Lung (tissue), 11 donors: ENCODE measurements at regions not wholly inside any gene's neighbourhood (a gene's known extent, or its start where the extent isn't known, plus 50 kb on each side); places are given as distances from the start of the nearest gene placed in this dataset.

Source experiments
- ATAC-seq: fragments of 200-7000 bp; cut with Tn5 transposase; one replicate; pipeline ENCODE4 v1.9.1; 2020; ENCODE audit warnings: moderate number of reproducible peaks; ENCODE audit not compliant: insufficient read depth, low FRiP score
- DNase-seq, 3 donors: peaks; one replicate each; pipeline ENCODE4 v3.0.0-alpha.2; 2013 to 2017
- H3K27ac ChIP-seq, 2 donors: one replicate each; pipeline ENCODE4 v1.5.1; 2013; ENCODE audit warnings: mild to moderate bottlenecking in 2 of 2, moderate library complexity in 2 of 2, control low read depth in 1 of 2, inconsistent platforms in 1 of 2, low read depth in 1 of 2, low read length in 1 of 2
- H3K27me3 ChIP-seq, 3 donors: one replicate each; pipeline ENCODE4 v1.5.1; 2013; ENCODE audit warnings: low read length in 2 of 3; ENCODE audit not compliant: control insufficient read depth in 3 of 3, insufficient read depth in 3 of 3
- H3K36me3 ChIP-seq, 4 donors: one replicate each; pipeline ENCODE4 v1.5.1; 2013; ENCODE audit warnings: low read length in 4 of 4, mild to moderate bottlenecking in 1 of 4, moderate library complexity in 1 of 4; ENCODE audit not compliant: control insufficient read depth in 4 of 4, insufficient read depth in 4 of 4
- H3K4me1 ChIP-seq, 5 donors: one replicate each; pipeline ENCODE4 v1.5.1; 2013; ENCODE audit warnings: low read length in 5 of 5, mild to moderate bottlenecking in 2 of 5, moderate library complexity in 1 of 5; ENCODE audit not compliant: control insufficient read depth in 5 of 5, insufficient read depth in 5 of 5
- H3K4me3 ChIP-seq: one replicate; pipeline ENCODE4 v1.5.1; 2013; ENCODE audit warnings: mild to moderate bottlenecking, control low read depth, moderate library complexity
- H3K9ac ChIP-seq, 2 donors: one replicate each; pipeline ENCODE4 v1.5.1; 2013; ENCODE audit warnings: low read length in 2 of 2, control low read depth in 1 of 2; ENCODE audit not compliant: insufficient read depth in 1 of 2
- H3K9me3 ChIP-seq, 4 donors: one replicate each; pipeline ENCODE4 v1.5.1; 2013; ENCODE audit warnings: low read length in 3 of 4, mild to moderate bottlenecking in 1 of 4, moderate library complexity in 1 of 4; ENCODE audit not compliant: control insufficient read depth in 4 of 4, insufficient read depth in 3 of 4
- CTCF ChIP-seq: IDR thresholded peaks from 2 replicates; pipeline ENCODE4 v1.5.1; 2012; ENCODE audit warnings: mild to moderate bottlenecking; ENCODE audit errors: control extremely low read depth, extremely low read depth
- WGBS, 2 donors: extraction: QIAGEN DNeasy Blood & Tissue Kit; methylation state at CpG; one replicate each; pipeline ENCODE4 v1.1.7; 2013; 5-methylcytosine and 5-hydroxymethylcytosine counted together
- donor health status: control.
- donor health status: control.
- donor health status: Bipolar disorder and iron deficiency.
- donor health status: healthy.
- donor health status: DM: yes; HTN: yes; CAD: no.

DNA sequence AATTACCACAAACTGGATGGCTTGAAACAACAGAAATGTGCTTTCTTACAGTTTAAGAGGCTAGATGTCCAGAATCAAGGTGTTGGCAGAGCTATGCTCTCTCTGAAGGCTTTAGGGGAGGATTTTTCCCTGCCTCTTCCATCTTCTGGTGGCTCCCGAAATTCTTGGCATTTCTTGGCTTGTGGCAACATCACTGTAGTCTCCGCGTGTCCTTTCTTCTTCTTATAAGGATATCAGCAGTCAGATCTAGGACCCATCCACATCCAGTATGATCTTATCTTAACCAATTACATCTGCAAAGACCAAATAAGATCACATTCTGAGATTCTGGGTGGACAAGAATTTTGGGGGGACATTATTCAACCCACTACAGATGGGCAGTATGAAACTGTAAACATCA, 119.2 kb upstream of the PMFBP1 start:
- H3K9me3 ChIP-seq, result no peaks in the 10 kb centered on the region
- H3K4me1 ChIP-seq, result no peaks in the 10 kb centered on the region
- no peak overlapping the region for H3K9ac ChIP-seq
- WGBS, 2 donors, result 85 to 87% methylated on average over 3 of the region's 3 CpGs
- H3K4me3 ChIP-seq, result no peak overlapping the region
- H3K36me3 ChIP-seq, result no peaks in the 10 kb centered on the region
- no peak for TF ChIP-seq CTCF
- H3K27ac ChIP-seq, result no peak overlapping the region
- no peaks in the 10 kb centered on the region for H3K27me3 ChIP-seq
- ATAC-seq (no peak), DNase-seq (no peak)

GRCh38 chr16:72287649-72288048, 115.7 kb upstream of the PMFBP1 start:
- Histone ChIP-seq H3K27ac (no peak overlapping the region), H3K4me3 (no peak overlapping the region), H3K9me3 (no peaks in the 10 kb centered on the region), H3K9ac (no peak overlapping the region), H3K4me1 (peaks cover 0 to 2% (median 0%) of the 10 kb centered on the region in 5 donors), H3K27me3 (no peaks in the 10 kb centered on the region), H3K36me3 (no peaks in the 10 kb centered on the region)
- DNase-seq (no peak), ATAC-seq (no peak)
- TF ChIP-seq CTCF, result no peak

DNA sequence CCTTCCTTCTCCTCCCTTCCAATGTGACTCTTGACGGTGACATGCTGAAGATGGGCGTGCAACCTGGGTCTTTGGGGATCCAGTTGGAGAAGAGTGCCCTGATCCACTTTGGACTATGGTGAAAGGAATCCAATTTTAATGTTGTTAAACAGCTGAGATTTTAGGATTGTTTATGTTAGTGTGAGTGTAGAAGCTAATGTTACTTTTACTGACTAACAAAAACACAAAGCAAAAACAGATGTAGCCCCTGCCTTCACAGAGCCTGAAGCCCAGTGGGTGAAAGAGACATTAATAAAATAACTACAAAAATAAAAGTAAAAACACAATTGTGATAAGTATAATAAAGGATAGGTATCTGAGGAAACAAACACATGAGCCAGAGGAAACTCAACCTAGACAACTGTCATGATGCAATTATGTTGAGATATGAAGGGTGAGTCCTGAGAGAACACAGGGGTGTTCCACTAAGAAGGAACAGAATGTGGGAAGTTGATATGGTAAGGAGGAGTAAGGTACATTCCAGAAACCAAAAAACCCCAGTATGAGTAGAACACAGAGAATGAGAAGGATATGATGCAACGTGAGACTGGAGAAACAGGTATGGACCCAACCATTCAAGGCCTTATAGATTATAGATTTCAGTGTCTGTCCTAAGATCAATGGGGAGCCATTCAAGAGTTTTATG, 115.1 kb upstream of the PMFBP1 start:
- 96% methylated on average over 3 of the region's 3 CpGs for WGBS, 2 donors
- no peak overlapping the region for H3K9ac ChIP-seq
- TF ChIP-seq CTCF, result no peak

DNA sequence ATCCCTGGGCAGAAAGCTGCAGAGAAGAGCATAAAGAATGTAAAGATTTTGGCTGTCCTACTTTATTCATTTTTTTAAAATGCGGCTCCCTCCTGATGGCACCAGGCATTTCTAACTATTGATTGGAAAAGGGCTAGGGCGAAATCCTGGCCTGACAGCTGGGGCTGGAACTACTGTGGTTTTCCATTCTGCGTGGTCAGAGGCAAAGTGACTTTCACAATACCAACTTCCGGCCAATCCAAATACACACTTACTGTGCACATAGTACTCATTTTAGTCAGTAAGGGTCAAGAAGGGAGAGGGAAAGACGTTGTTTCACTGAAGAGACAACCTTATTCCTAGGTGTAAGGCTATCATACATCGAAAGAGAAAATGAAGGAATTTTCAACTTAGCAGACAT, 113.8 kb upstream of the PMFBP1 start:
- H3K36me3 ChIP-seq, result no peaks in the 10 kb centered on the region
- WGBS, 2 donors, result 67 to 76% methylated on average over 6 of the region's 6 CpGs
- DNase-seq, result no peak
- H3K27me3 ChIP-seq, result no peaks in the 10 kb centered on the region
- H3K4me1 ChIP-seq, result peaks cover 0 to 3% (median 0%) of the 10 kb centered on the region in 5 donors
- no peak overlapping the region for H3K4me3 ChIP-seq
- ATAC-seq, result no peak
- no peak overlapping the region for H3K9ac ChIP-seq
- TF ChIP-seq CTCF, result no peak
- H3K27ac ChIP-seq, result no peak overlapping the region
- H3K9me3 ChIP-seq, result no peaks in the 10 kb centered on the region

More for the DNA sequence above, 115.1 kb upstream of the PMFBP1 start:
- no peak overlapping the region for H3K4me3 ChIP-seq
- H3K9me3 ChIP-seq, result no peaks in the 10 kb centered on the region
- H3K27ac ChIP-seq, result no peak overlapping the region
- ATAC-seq (no peak), DNase-seq (no peak)
- no peaks in the 10 kb centered on the region for H3K27me3 ChIP-seq
- no peaks in the 10 kb centered on the region for H3K36me3 ChIP-seq
- peaks cover 0 to 2% (median 0%) of the 10 kb centered on the region in 5 donors for H3K4me1 ChIP-seq
